ENCODE measurements at regions not wholly inside any gene's neighbourhood (a gene's known extent, or its start where the extent isn't known, plus 50 kb on each side); places are given as distances from the start of the nearest gene placed in this dataset.

- H3K4me3 ChIP-seq (ENCODE audit: low read depth, low read length) = no peak overlapping the region
- no peak for DNase-seq (ENCODE audit: low read depth, low spot score)
- in situ Hi-C loops (cut with HindIII; ENCODE audit: low sequenced_read_pairs) = no loop called here
- no peak for TF ChIP-seq CTCF (IDR thresholded peaks at IDR 0.05; ENCODE audit: low read depth, low read length)
These were observed 59.7 kb downstream of the KCNA1 start for GRCh38 chr12:4969405-4969804.

- DNase-seq (ENCODE audit: low read depth, low spot score) = no peak
- H3K4me3 ChIP-seq (ENCODE audit: low read depth, low read length) = no peak overlapping the region
- in situ Hi-C loops (cut with HindIII; ENCODE audit: low sequenced_read_pairs) = no loop called here
- TF ChIP-seq CTCF (IDR thresholded peaks at IDR 0.05; ENCODE audit: low read depth, low read length) = no peak
These were observed 64.5 kb downstream of the KCNA1 start for GRCh38 chr12:4974217-4974616.

- TF ChIP-seq CTCF (IDR thresholded peaks at IDR 0.05; ENCODE audit: low read depth, low read length) = no peak
- no peak for DNase-seq (ENCODE audit: low read depth, low spot score)
- no peak overlapping the region for H3K4me3 ChIP-seq (ENCODE audit: low read depth, low read length)
- in situ Hi-C loops (cut with HindIII; ENCODE audit: low sequenced_read_pairs) = no loop called here
These were observed 65.9 kb downstream of the KCNA1 start for GRCh38 chr12:4975574-4975973.

GRCh38 chr12:4977102-4977501, 66.6 kb upstream of the KCNA5 start:
- no peak for TF ChIP-seq CTCF (IDR thresholded peaks at IDR 0.05; ENCODE audit: low read depth, low read length)
- DNase-seq (ENCODE audit: low read depth, low spot score) = no peak
- H3K4me3 ChIP-seq (ENCODE audit: low read depth, low read length) = no peak overlapping the region
- in situ Hi-C loops (cut with HindIII; ENCODE audit: low sequenced_read_pairs) = no loop called here

GRCh38 chr12:4978737-4979136, 64.9 kb upstream of the KCNA5 start:
- H3K4me3 ChIP-seq (ENCODE audit: low read depth, low read length) = no peak overlapping the region
- no peak for TF ChIP-seq CTCF (IDR thresholded peaks at IDR 0.05; ENCODE audit: low read depth, low read length)
- in situ Hi-C loops (cut with HindIII; ENCODE audit: low sequenced_read_pairs) = no loop called here
- no peak for DNase-seq (ENCODE audit: low read depth, low spot score)

GRCh38 chr12:4979737-4980136, 63.9 kb upstream of the KCNA5 start:
- no peak for TF ChIP-seq CTCF (IDR thresholded peaks at IDR 0.05; ENCODE audit: low read depth, low read length)
- DNase-seq (ENCODE audit: low read depth, low spot score) = no peak
- in situ Hi-C loops (cut with HindIII; ENCODE audit: low sequenced_read_pairs) = no loop called here
- H3K4me3 ChIP-seq (ENCODE audit: low read depth, low read length) = no peak overlapping the region

- in situ Hi-C loops (cut with HindIII; ENCODE audit: low sequenced_read_pairs) = no loop called here
- no peak overlapping the region for H3K4me3 ChIP-seq (ENCODE audit: low read depth, low read length)
- no peak for TF ChIP-seq CTCF (IDR thresholded peaks at IDR 0.05; ENCODE audit: low read depth, low read length)
These were observed 59.3 kb upstream of the KCNA5 start for GRCh38 chr12:4984344-4984743.

More at GRCh38 chr12:4984344-4984743, 59.3 kb upstream of the KCNA5 start:
- DNase-seq (ENCODE audit: low read depth, low spot score) = no peak

Data from astrocyte of the spinal cord (primary cell).